ENCODE measurements at regions not wholly inside any gene's neighbourhood (a gene's known extent, or its start where the extent isn't known, plus 50 kb on each side); places are given as distances from the start of the nearest gene placed in this dataset.

DNA sequence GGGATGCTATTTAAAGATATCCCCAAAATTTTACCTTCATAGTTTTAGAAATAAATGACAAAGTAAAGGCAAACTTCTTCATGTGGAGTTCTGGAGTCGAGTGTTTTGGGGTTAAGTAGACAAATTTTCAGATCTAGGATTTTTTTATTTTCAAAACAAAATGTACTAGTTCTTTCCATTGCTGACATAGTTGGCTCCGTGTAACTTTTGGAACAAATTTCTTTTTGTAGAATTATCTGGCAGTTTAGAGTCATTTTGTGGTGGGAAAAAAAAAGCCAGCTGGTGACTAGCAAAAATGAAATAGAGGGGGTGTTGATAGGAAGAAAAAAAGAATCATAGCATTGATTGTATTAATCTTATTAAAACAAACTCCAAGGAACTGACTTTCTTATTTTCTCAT lies 131.6 kb upstream of the TCF21 start:
- TF ChIP-seq, protein P1, sequence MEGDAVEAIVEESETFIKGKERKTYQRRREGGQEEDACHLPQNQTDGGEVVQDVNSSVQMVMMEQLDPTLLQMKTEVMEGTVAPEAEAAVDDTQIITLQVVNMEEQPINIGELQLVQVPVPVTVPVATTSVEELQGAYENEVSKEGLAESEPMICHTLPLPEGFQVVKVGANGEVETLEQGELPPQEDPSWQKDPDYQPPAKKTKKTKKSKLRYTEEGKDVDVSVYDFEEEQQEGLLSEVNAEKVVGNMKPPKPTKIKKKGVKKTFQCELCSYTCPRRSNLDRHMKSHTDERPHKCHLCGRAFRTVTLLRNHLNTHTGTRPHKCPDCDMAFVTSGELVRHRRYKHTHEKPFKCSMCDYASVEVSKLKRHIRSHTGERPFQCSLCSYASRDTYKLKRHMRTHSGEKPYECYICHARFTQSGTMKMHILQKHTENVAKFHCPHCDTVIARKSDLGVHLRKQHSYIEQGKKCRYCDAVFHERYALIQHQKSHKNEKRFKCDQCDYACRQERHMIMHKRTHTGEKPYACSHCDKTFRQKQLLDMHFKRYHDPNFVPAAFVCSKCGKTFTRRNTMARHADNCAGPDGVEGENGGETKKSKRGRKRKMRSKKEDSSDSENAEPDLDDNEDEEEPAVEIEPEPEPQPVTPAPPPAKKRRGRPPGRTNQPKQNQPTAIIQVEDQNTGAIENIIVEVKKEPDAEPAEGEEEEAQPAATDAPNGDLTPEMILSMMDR (conservative IDR thresholded peaks at IDR 0.05 in 1 of 2, IDR thresholded peaks at IDR 0.05 in 1 of 2; ENCODE audit: low read depth in 1 of 2, low read length in 2 of 2) = no peak
- TF ChIP-seq EZH2 (IDR thresholded peaks at IDR 0.05; ENCODE audit: low read length, missing control alignments) = no peak

Measured in fibroblast of lung (primary cell).